ENCODE measurements at regions not wholly inside any gene's neighbourhood (a gene's known extent, or its start where the extent isn't known, plus 50 kb on each side); places are given as distances from the start of the nearest gene placed in this dataset.

GRCh38 chr1:220338759-220339158, 66.5 kb upstream of the RAB3GAP2 start (continued):
- TF ChIP-seq NFE2L1 (tag; IDR thresholded peaks at IDR 0.05; ENCODE audit: borderline replicate concordance, low read depth) (no peak), NFYB (IDR thresholded peaks at IDR 0.05; ENCODE audit: extremely low read depth, insufficient read length) (no peak), NR2C2 (CRISPR knock-in tag; IDR thresholded peaks at IDR 0.05) (no peak), NR2C2 (tag; IDR thresholded peaks at IDR 0.05) (no peak), HNRNPLL (IDR thresholded peaks at IDR 0.05; ENCODE audit: low read depth, low read length, poor library complexity, severe bottlenecking) (no peak), RBFOX2 (IDR thresholded peaks at IDR 0.05; ENCODE audit: low read depth, low read length) (no peak)

DNA sequence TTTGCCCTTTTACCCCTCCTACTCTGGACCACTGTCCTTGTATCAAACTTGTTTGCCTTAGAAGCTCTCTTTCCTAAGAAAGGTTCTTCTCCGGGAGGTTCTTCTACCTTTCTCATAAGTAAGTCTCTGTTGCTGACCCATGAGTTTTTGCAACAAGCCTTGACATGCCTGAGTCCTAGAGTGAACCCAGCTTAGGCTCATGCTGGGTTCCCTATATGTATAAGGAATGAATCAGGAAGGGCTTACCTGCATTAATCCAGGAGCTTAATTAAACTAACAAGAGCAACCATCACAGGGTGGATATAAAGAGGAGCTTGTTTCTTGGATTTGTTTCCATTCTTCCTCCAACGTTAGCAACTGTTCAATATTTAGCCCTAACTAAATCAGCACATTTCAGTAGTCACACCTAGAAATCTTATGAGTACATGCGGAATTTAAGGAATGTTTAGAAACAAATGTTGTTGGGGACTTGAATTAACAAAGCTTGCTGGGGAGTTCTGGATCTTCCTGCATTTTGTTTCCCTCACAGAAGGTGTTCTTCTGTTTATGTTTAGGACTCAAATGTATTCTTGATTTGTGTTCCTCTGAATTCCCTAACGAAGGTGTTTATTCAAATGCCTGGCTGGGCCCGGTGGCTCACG, 64.3 kb upstream of the RAB3GAP2 start:
- H3K4me2 ChIP-seq (ENCODE audit: insufficient read depth, low read length): no peak overlapping the region
- intact Hi-C loops (cut with micrococcal nuclease) (loop anchor here (5.0 kb wide), 1 partner anchor 39 kb away; no protein-coding TSS in a partner anchor), in situ Hi-C loops (cut with MboI) (no loop called here)
- no peak overlapping the region for H3K27ac ChIP-seq (ENCODE audit: extremely low read depth, low read depth, low read length)
- H3K9me1 ChIP-seq (ENCODE audit: control insufficient read depth, insufficient read depth, low read length): no peaks in the 10 kb centered on the region
- no peaks in the 10 kb centered on the region for H3K79me2 ChIP-seq (ENCODE audit: control insufficient read depth, insufficient read depth, low read length)
- peaks cover 8 to 11% of the 10 kb centered on the region in 2 experiments; a peak in 4 of 5 replicates for H3K27me3 ChIP-seq (ENCODE audit: control insufficient read depth in 2 of 2, insufficient read depth in 2 of 2, low read length in 2 of 2)
- BruUV-seq (replicated peaks): no TSS peak
- ChIA-PET POLR2A (no interaction called here), CTCF (ENCODE audit: low intra/inter-chr PET ratio) (no interaction called here)
- no peak overlapping the region for H2AFZ ChIP-seq (ENCODE audit: low read depth, low read length)
- WGBS (ENCODE audit: insufficient coverage, low coverage, missing lambda C conversion rate): under 1% methylated on average over 6 of the region's 6 CpGs
- FAIRE-seq (no peak), DNase-seq (ENCODE audit: extremely low read depth in 1 of 4, low spot score in 3 of 4) (no peak), ATAC-seq (no peak)
- no peaks in the 10 kb centered on the region for H4K20me1 ChIP-seq (replicated peaks; ENCODE audit: control insufficient read depth, insufficient read depth, low read length)
- no peak overlapping the region for H3K4me3 ChIP-seq
- H3K4me1 ChIP-seq (replicated peaks in 1 of 2; ENCODE audit: control insufficient read depth in 2 of 2, insufficient read depth in 2 of 2, low read length in 2 of 2): no peaks in the 10 kb centered on the region
- no peaks in the 10 kb centered on the region for H3K9me3 ChIP-seq (replicated peaks; ENCODE audit: control insufficient read depth, insufficient read depth, low read depth, low read length)
- no peaks in the 10 kb centered on the region for H3K36me3 ChIP-seq (ENCODE audit: control insufficient read depth, insufficient read depth, low read length)
- no peak overlapping the region for H3K9ac ChIP-seq (ENCODE audit: insufficient read depth in 1 of 2, low read depth in 2 of 2, low read length in 2 of 2)
- no peak for TF ChIP-seq ZNF561 (CRISPR knock-in tag; conservative IDR thresholded peaks at IDR 0.05)
- TF ChIP-seq TCFL5 (CRISPR knock-in tag; conservative IDR thresholded peaks at IDR 0.05): no peak
- TF ChIP-seq ZFP30 (CRISPR knock-in tag; IDR thresholded peaks at IDR 0.05; ENCODE audit: borderline replicate concordance): no peak
- TF ChIP-seq, protein P1, sequence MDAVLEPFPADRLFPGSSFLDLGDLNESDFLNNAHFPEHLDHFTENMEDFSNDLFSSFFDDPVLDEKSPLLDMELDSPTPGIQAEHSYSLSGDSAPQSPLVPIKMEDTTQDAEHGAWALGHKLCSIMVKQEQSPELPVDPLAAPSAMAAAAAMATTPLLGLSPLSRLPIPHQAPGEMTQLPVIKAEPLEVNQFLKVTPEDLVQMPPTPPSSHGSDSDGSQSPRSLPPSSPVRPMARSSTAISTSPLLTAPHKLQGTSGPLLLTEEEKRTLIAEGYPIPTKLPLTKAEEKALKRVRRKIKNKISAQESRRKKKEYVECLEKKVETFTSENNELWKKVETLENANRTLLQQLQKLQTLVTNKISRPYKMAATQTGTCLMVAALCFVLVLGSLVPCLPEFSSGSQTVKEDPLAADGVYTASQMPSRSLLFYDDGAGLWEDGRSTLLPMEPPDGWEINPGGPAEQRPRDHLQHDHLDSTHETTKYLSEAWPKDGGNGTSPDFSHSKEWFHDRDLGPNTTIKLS (IDR thresholded peaks at IDR 0.05; ENCODE audit: borderline replicate concordance, low read depth): no peak
- TF ChIP-seq ZNF282 (CRISPR knock-in tag; IDR thresholded peaks at IDR 0.05): no peak
- TF ChIP-seq ZNF316 (IDR thresholded peaks at IDR 0.05): no peak
- no peak for TF ChIP-seq POLR2AphosphoS5 (IDR thresholded peaks at IDR 0.05; ENCODE audit: control insufficient read depth, insufficient read depth, low read depth, low read length)
- no peak for TF ChIP-seq MCM2 (IDR thresholded peaks at IDR 0.05; ENCODE audit: low read depth)
- TF ChIP-seq EP400 (IDR thresholded peaks at IDR 0.05): no peak
- TF ChIP-seq NRF1 (conservative IDR thresholded peaks at IDR 0.05 in 1 of 2, IDR thresholded peaks at IDR 0.05 in 1 of 2): no peak
- no peak for TF ChIP-seq HEY1 (CRISPR knock-in tag; IDR thresholded peaks at IDR 0.05; ENCODE audit: borderline replicate concordance)
- no peak for TF ChIP-seq TARDBP (IDR thresholded peaks at IDR 0.05)
- TF ChIP-seq ZKSCAN1 (IDR thresholded peaks at IDR 0.05; ENCODE audit: low read depth, low read length): no peak
- TF ChIP-seq RBM14 (IDR thresholded peaks at IDR 0.05; ENCODE audit: borderline replicate concordance, insufficient read depth, low read depth, low read length): no peak
- no peak for TF ChIP-seq CBX2 (IDR thresholded peaks at IDR 0.05; ENCODE audit: insufficient read depth, low read length, poor library complexity, severe bottlenecking)
- no peak for TF ChIP-seq ZNF174 (CRISPR knock-in tag; IDR thresholded peaks at IDR 0.05)
- TF ChIP-seq TAF1 (IDR thresholded peaks at IDR 0.05; ENCODE audit: control insufficient read depth, extremely low read depth, insufficient read depth, low read length, severe bottlenecking): no peak

All from K562 (cell line).